ENCODE measurements at regions not wholly inside any gene's neighbourhood (a gene's known extent, or its start where the extent isn't known, plus 50 kb on each side); places are given as distances from the start of the nearest gene placed in this dataset.
"Not testable (repeated sequence)": the region's sequence is repeated elsewhere in the genome, so short reads cannot be mapped to it uniquely, and the experiment has no call there.

GRCh38 chr11:115612046-115612730 lies 108.0 kb upstream of the CADM1 start:
- Histone ChIP-seq H2AFZ (ENCODE audit: low read length) (peak overlapping the region; percentile 55), H3K79me1 (ENCODE audit: low read depth, low read length) (no peaks in the 10 kb centered on the region), H3K4me1 (ENCODE audit: control insufficient read depth in 2 of 2, insufficient read depth in 1 of 2, low read depth in 1 of 2, low read length in 2 of 2) (peaks cover 0 to 16% of the 10 kb centered on the region in 2 donors), H2BK120ac (ENCODE audit: low read depth, low read length) (no peak overlapping the region), H3K27ac (replicated peaks; ENCODE audit: low read length) (no peak overlapping the region), H2BK12ac (ENCODE audit: low read length) (no peak overlapping the region), H3K18ac (ENCODE audit: low read length) (no peak overlapping the region), H3K23ac (ENCODE audit: low read depth, low read length, poor library complexity) (no peak overlapping the region), H2AK5ac (ENCODE audit: low read depth, low read length) (no peak overlapping the region), H3K4me3 (ENCODE audit: low read length in 2 of 2) (no peak overlapping the region), H3K9ac (ENCODE audit: low read depth, low read length, poor library complexity) (no peak overlapping the region), H3K4me2 (ENCODE audit: insufficient read depth, low read length, poor library complexity, severe bottlenecking) (no peak overlapping the region), H3K9me3 (replicated peaks in 1 of 2; ENCODE audit: control insufficient read depth in 2 of 2, insufficient read depth in 1 of 2, low read depth in 1 of 2, low read length in 2 of 2) (no peaks in the 10 kb centered on the region), H2BK5ac (ENCODE audit: low read length) (no peak overlapping the region), H3K27me3 (ENCODE audit: control insufficient read depth in 3 of 3, insufficient read depth in 3 of 3, low read depth in 1 of 3, low read length in 3 of 3) (peaks cover 0 to 8% (median 0%) of the 10 kb centered on the region in 3 experiments), H3K14ac (ENCODE audit: low read length) (no peak overlapping the region), H3K36me3 (replicated peaks in 1 of 2; ENCODE audit: control insufficient read depth in 2 of 2, insufficient read depth in 2 of 2, low read length in 2 of 2) (no peaks in the 10 kb centered on the region), H4K91ac (ENCODE audit: low read depth, low read length, poor library complexity) (no peak overlapping the region), H3K4ac (ENCODE audit: low read length) (no peak overlapping the region), H4K8ac (ENCODE audit: low read depth, low read length) (no peak overlapping the region), H2BK15ac (ENCODE audit: low read length) (no peak overlapping the region)
- no peak for DNase-seq (ENCODE audit: low spot score)
- no CpG with 5 or more reads among the region's 9 CpGs for WGBS, 2 donors (ENCODE audit: extremely low coverage in 2 of 2, insufficient read length in 2 of 2, insufficient replicate concordance in 1 of 2)

DNA sequence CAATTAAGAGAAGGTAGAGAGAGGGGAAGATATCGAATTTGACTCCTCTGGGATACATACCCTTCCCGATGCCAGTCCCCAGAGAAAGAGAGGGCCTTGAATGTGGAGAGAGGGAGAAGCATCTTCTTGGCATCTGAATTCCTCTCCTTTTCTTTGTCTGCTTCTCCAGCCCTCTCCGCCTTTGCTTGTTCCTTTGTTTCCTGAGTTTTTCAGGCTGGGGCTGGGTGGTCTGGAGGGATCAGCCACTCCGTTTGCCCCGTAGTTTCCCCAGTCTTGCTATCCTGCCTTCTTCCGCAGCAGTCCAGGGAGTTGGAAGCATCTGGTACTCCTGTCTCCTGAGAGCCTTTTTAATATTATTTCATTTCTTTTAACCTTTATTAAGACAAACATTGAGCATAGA lies 107.1 kb upstream of the CADM1 start:
- no peak overlapping the region for H3K18ac ChIP-seq (ENCODE audit: low read length)
- peaks cover 0 to 16% of the 10 kb centered on the region in 2 donors for H3K4me1 ChIP-seq (ENCODE audit: control insufficient read depth in 2 of 2, insufficient read depth in 1 of 2, low read depth in 1 of 2, low read length in 2 of 2)
- H2BK12ac ChIP-seq (ENCODE audit: low read length): no peak overlapping the region
- peaks cover 0 to 13% (median 0%) of the 10 kb centered on the region in 3 experiments for H3K27me3 ChIP-seq (ENCODE audit: control insufficient read depth in 3 of 3, insufficient read depth in 3 of 3, low read depth in 1 of 3, low read length in 3 of 3)
- H3K27ac ChIP-seq (replicated peaks; ENCODE audit: low read length): no peak overlapping the region
- H3K36me3 ChIP-seq (replicated peaks in 1 of 2; ENCODE audit: control insufficient read depth in 2 of 2, insufficient read depth in 2 of 2, low read length in 2 of 2): no peaks in the 10 kb centered on the region
- no CpG with 5 or more reads among the region's 6 CpGs for WGBS, 2 donors (ENCODE audit: extremely low coverage in 2 of 2, insufficient read length in 2 of 2, insufficient replicate concordance in 1 of 2)
- no peak overlapping the region for H3K4me2 ChIP-seq (ENCODE audit: insufficient read depth, low read length, poor library complexity, severe bottlenecking)
- no peaks in the 10 kb centered on the region for H3K9me3 ChIP-seq (replicated peaks in 1 of 2; ENCODE audit: control insufficient read depth in 2 of 2, insufficient read depth in 1 of 2, low read depth in 1 of 2, low read length in 2 of 2)
- no peak overlapping the region for H4K8ac ChIP-seq (ENCODE audit: low read depth, low read length)
- no peak overlapping the region for H3K4ac ChIP-seq (ENCODE audit: low read length)
- H3K23ac ChIP-seq (ENCODE audit: low read depth, low read length, poor library complexity): no peak overlapping the region
- H2AK5ac ChIP-seq (ENCODE audit: low read depth, low read length): no peak overlapping the region
- H2BK5ac ChIP-seq (ENCODE audit: low read length): no peak overlapping the region
- no peak overlapping the region for H2BK15ac ChIP-seq (ENCODE audit: low read length)
- no peak overlapping the region for H2AFZ ChIP-seq (ENCODE audit: low read length)
- DNase-seq (ENCODE audit: low spot score): peak; percentile 32
- H2BK120ac ChIP-seq (ENCODE audit: low read depth, low read length): no peak overlapping the region
- H3K79me1 ChIP-seq (ENCODE audit: low read depth, low read length): no peaks in the 10 kb centered on the region
- no peak overlapping the region for H3K9ac ChIP-seq (ENCODE audit: low read depth, low read length, poor library complexity)
- no peak overlapping the region for H4K91ac ChIP-seq (ENCODE audit: low read depth, low read length, poor library complexity)
- no peak overlapping the region for H3K4me3 ChIP-seq (ENCODE audit: low read length in 2 of 2)
- H3K14ac ChIP-seq (ENCODE audit: low read length): no peak overlapping the region

DNA sequence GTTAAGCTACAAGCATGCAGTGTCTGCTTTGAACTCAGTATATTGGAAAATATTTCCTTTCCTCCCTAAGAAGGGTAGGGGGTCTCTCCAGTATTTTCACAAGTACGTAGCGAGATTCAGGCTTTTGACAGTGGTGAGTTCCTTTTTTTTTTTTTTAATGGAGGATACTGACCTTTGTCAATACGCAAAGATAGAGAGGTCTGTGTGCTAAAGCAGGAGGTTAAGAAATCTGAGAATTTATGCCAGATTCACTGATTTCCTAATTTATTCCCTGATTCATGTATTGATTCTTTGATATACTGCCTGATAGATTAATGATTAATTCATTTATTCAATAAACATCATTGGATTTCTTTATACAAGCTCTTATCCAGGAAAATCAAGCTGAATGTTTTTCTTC lies 106.7 kb upstream of the CADM1 start:
- Histone ChIP-seq H3K23ac (ENCODE audit: low read depth, low read length, poor library complexity) (no peak overlapping the region), H2BK12ac (ENCODE audit: low read length) (no peak overlapping the region), H3K4me3 (ENCODE audit: low read length in 2 of 2) (no peak overlapping the region)

DNA sequence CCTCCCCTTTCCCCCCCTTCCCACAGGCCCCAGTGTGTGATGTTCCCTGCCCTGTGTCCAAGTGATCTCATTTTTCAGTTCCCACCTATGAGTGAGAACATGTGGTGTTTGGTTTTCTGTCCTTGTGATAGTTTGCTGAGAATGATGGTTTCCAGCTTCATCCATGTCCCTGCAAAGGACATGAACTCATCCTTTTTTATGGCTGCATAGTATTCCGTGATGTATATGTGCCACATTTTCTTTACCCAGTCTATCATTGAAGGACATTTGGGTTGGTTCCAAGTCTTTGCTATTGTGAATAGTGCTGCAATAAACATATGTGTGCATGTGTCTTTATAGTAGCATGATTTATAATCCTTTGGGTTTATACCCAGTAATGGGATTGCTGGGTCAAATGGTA lies 106.0 kb upstream of the CADM1 start:
- not testable (repeated sequence) for DNase-seq (ENCODE audit: low spot score); H2AK5ac ChIP-seq (ENCODE audit: low read depth, low read length); H3K18ac ChIP-seq (ENCODE audit: low read length); H3K4ac ChIP-seq (ENCODE audit: low read length); H3K79me1 ChIP-seq (ENCODE audit: low read depth, low read length); H2BK5ac ChIP-seq (ENCODE audit: low read length); H3K14ac ChIP-seq (ENCODE audit: low read length); H3K23ac ChIP-seq (ENCODE audit: low read depth, low read length, poor library complexity); H2BK120ac ChIP-seq (ENCODE audit: low read depth, low read length); H2AFZ ChIP-seq (ENCODE audit: low read length); H2BK12ac ChIP-seq (ENCODE audit: low read length); H3K27ac ChIP-seq (replicated peaks; ENCODE audit: low read length); H3K9ac ChIP-seq (ENCODE audit: low read depth, low read length, poor library complexity); H2BK15ac ChIP-seq (ENCODE audit: low read length); H4K8ac ChIP-seq (ENCODE audit: low read depth, low read length); H3K4me3 ChIP-seq (ENCODE audit: low read length in 2 of 2); H3K9me3 ChIP-seq (replicated peaks in 1 of 2; ENCODE audit: control insufficient read depth in 2 of 2, insufficient read depth in 1 of 2, low read depth in 1 of 2, low read length in 2 of 2); H4K91ac ChIP-seq (ENCODE audit: low read depth, low read length, poor library complexity); H3K4me2 ChIP-seq (ENCODE audit: insufficient read depth, low read length, poor library complexity, severe bottlenecking); H3K36me3 ChIP-seq (replicated peaks in 1 of 2; ENCODE audit: control insufficient read depth in 2 of 2, insufficient read depth in 2 of 2, low read length in 2 of 2)
- H3K27me3 ChIP-seq (ENCODE audit: control insufficient read depth in 3 of 3, insufficient read depth in 3 of 3, low read depth in 1 of 3, low read length in 3 of 3): peaks cover 0 to 13% (median 0%) of the 10 kb centered on the region in 3 experiments
- WGBS, 2 donors (ENCODE audit: extremely low coverage in 2 of 2, insufficient read length in 2 of 2, insufficient replicate concordance in 1 of 2): no CpG with 5 or more reads among the region's 1 CpG
- H3K4me1 ChIP-seq (ENCODE audit: control insufficient read depth in 2 of 2, insufficient read depth in 1 of 2, low read depth in 1 of 2, low read length in 2 of 2): peaks cover 0 to 16% of the 10 kb centered on the region in 2 donors

More for the DNA sequence above, 106.7 kb upstream of the CADM1 start:
- no peak overlapping the region for H2BK5ac ChIP-seq (ENCODE audit: low read length)
- H3K79me1 ChIP-seq (ENCODE audit: low read depth, low read length): no peaks in the 10 kb centered on the region
- peaks cover 0 to 13% (median 0%) of the 10 kb centered on the region in 3 experiments for H3K27me3 ChIP-seq (ENCODE audit: control insufficient read depth in 3 of 3, insufficient read depth in 3 of 3, low read depth in 1 of 3, low read length in 3 of 3)
- H4K8ac ChIP-seq (ENCODE audit: low read depth, low read length): no peak overlapping the region
- no peaks in the 10 kb centered on the region for H3K9me3 ChIP-seq (replicated peaks in 1 of 2; ENCODE audit: control insufficient read depth in 2 of 2, insufficient read depth in 1 of 2, low read depth in 1 of 2, low read length in 2 of 2)
- no peak overlapping the region for H2BK120ac ChIP-seq (ENCODE audit: low read depth, low read length)
- H2BK15ac ChIP-seq (ENCODE audit: low read length): no peak overlapping the region
- H3K14ac ChIP-seq (ENCODE audit: low read length): no peak overlapping the region
- no CpG with 5 or more reads among the region's 3 CpGs for WGBS, 2 donors (ENCODE audit: extremely low coverage in 2 of 2, insufficient read length in 2 of 2, insufficient replicate concordance in 1 of 2)
- H3K27ac ChIP-seq (replicated peaks; ENCODE audit: low read length): no peak overlapping the region
- no peak overlapping the region for H3K4me2 ChIP-seq (ENCODE audit: insufficient read depth, low read length, poor library complexity, severe bottlenecking)
- no peak overlapping the region for H3K4ac ChIP-seq (ENCODE audit: low read length)
- peaks cover 0 to 16% of the 10 kb centered on the region in 2 donors for H3K4me1 ChIP-seq (ENCODE audit: control insufficient read depth in 2 of 2, insufficient read depth in 1 of 2, low read depth in 1 of 2, low read length in 2 of 2)
- no peaks in the 10 kb centered on the region for H3K36me3 ChIP-seq (replicated peaks in 1 of 2; ENCODE audit: control insufficient read depth in 2 of 2, insufficient read depth in 2 of 2, low read length in 2 of 2)
- H2AK5ac ChIP-seq (ENCODE audit: low read depth, low read length): no peak overlapping the region
- H3K18ac ChIP-seq (ENCODE audit: low read length): no peak overlapping the region
- H2AFZ ChIP-seq (ENCODE audit: low read length): no peak overlapping the region
- DNase-seq (ENCODE audit: low spot score): no peak
- no peak overlapping the region for H4K91ac ChIP-seq (ENCODE audit: low read depth, low read length, poor library complexity)
- H3K9ac ChIP-seq (ENCODE audit: low read depth, low read length, poor library complexity): no peak overlapping the region

Data from neuronal stem cell (in vitro differentiated cells).